Osteocyte (in vitro differentiated cells): ENCODE measurements at regions not wholly inside any gene's neighbourhood (a gene's known extent, or its start where the extent isn't known, plus 50 kb on each side); places are given as distances from the start of the nearest gene placed in this dataset.
"Not testable (repeated sequence)": the region's sequence is repeated elsewhere in the genome, so short reads cannot be mapped to it uniquely, and the experiment has no call there.

Experiments
- DNase-seq: peaks from one replicate; pipeline ENCODE4 v3.0.0; 2021; ENCODE audit warnings: mixed read lengths; ENCODE audit not compliant: unreplicated experiment; ENCODE audit errors: extremely low spot score
- H3K27ac Mint-ChIP-seq: one replicate; pipeline ENCODE4 v1.8.0; 2021; ENCODE audit warnings: mild to moderate bottlenecking, mixed read lengths; ENCODE audit not compliant: unreplicated experiment
- H3K27me3 Mint-ChIP-seq: one replicate; pipeline ENCODE4 v1.8.0; 2021; ENCODE audit warnings: mixed read lengths; ENCODE audit not compliant: unreplicated experiment
- H3K36me3 Mint-ChIP-seq: one replicate; pipeline ENCODE4 v1.8.0; 2021; ENCODE audit warnings: mixed read lengths; ENCODE audit not compliant: unreplicated experiment
- H3K4me1 Mint-ChIP-seq: one replicate; pipeline ENCODE4 v1.8.0; 2021; ENCODE audit warnings: mixed read lengths; ENCODE audit not compliant: unreplicated experiment
- H3K4me3 Mint-ChIP-seq: one replicate; pipeline ENCODE4 v1.8.0; 2021; ENCODE audit warnings: mild to moderate bottlenecking, moderate library complexity, mixed read lengths; ENCODE audit not compliant: unreplicated experiment
- H3K9me3 Mint-ChIP-seq: one replicate; pipeline ENCODE4 v1.8.0; 2021; ENCODE audit warnings: mixed read lengths; ENCODE audit not compliant: unreplicated experiment
- CTCF ChIP-seq: fragments of 200-600 bp; sonication (generic); IDR thresholded peaks from 2 replicates; pipeline ENCODE4 v1.5.0; 2021; ENCODE audit warnings: antibody characterized with exemption, mild to moderate bottlenecking, moderate library complexity

GRCh38 chr10:22137542-22137941 is 80.3 kb downstream of the EBLN1 start:
- no peaks in the 10 kb centered on the region for H3K9me3 Mint-ChIP-seq
- no peak overlapping the region for H3K4me3 Mint-ChIP-seq
- no peak for TF ChIP-seq CTCF
- no peaks in the 10 kb centered on the region for H3K36me3 Mint-ChIP-seq
- no peaks in the 10 kb centered on the region for H3K4me1 Mint-ChIP-seq
- DNase-seq = no peak
- H3K27ac Mint-ChIP-seq = no peak overlapping the region
- peaks cover 4% of the 10 kb centered on the region for H3K27me3 Mint-ChIP-seq

- Mint-ChIP-seq H3K27ac (no peak overlapping the region), H3K4me1 (no peaks in the 10 kb centered on the region), H3K4me3 (no peak overlapping the region), H3K27me3 (peaks cover 4% of the 10 kb centered on the region), H3K36me3 (no peaks in the 10 kb centered on the region), H3K9me3 (no peaks in the 10 kb centered on the region)
- no peak for DNase-seq
- TF ChIP-seq CTCF = no peak
Observed at GRCh38 chr10:22135591-22135990, 82.2 kb downstream of the EBLN1 start.

- Mint-ChIP-seq H3K27ac (no peak overlapping the region), H3K9me3 (no peaks in the 10 kb centered on the region), H3K4me1 (no peaks in the 10 kb centered on the region), H3K4me3 (no peak overlapping the region), H3K36me3 (no peaks in the 10 kb centered on the region), H3K27me3 (peaks cover 4% of the 10 kb centered on the region)
- no peak for DNase-seq
- TF ChIP-seq CTCF = no peak
Observed at GRCh38 chr10:22133749-22134624, 83.8 kb downstream of the EBLN1 start.

GRCh38 chr10:22130824-22131223 is 87.0 kb downstream of the EBLN1 start:
- H3K27me3 Mint-ChIP-seq, DNase-seq, H3K4me1 Mint-ChIP-seq, H3K27ac Mint-ChIP-seq, H3K36me3 Mint-ChIP-seq, H3K9me3 Mint-ChIP-seq, H3K4me3 Mint-ChIP-seq: not testable (repeated sequence)

- H3K27ac Mint-ChIP-seq, H3K4me3 Mint-ChIP-seq, H3K36me3 Mint-ChIP-seq, DNase-seq, H3K9me3 Mint-ChIP-seq, H3K27me3 Mint-ChIP-seq, H3K4me1 Mint-ChIP-seq: not testable (repeated sequence)
Observed at GRCh38 chr10:22129612-22130011, 88.2 kb downstream of the EBLN1 start.

GRCh38 chr10:22121181-22121580 is 96.6 kb downstream of the EBLN1 start:
- Mint-ChIP-seq H3K27me3 (peaks cover 17% of the 10 kb centered on the region), H3K9me3 (peaks cover 14% of the 10 kb centered on the region)
- not testable (repeated sequence) for H3K4me3 Mint-ChIP-seq, H3K36me3 Mint-ChIP-seq, DNase-seq, H3K4me1 Mint-ChIP-seq, H3K27ac Mint-ChIP-seq

GRCh38 chr10:22120072-22120471 is 97.7 kb downstream of the EBLN1 start:
- Mint-ChIP-seq H3K27me3 (peaks cover 17% of the 10 kb centered on the region), H3K9me3 (peaks cover 14% of the 10 kb centered on the region)
- not testable (repeated sequence) for DNase-seq, H3K4me1 Mint-ChIP-seq, H3K4me3 Mint-ChIP-seq, H3K36me3 Mint-ChIP-seq, H3K27ac Mint-ChIP-seq

- H3K36me3 Mint-ChIP-seq, H3K27ac Mint-ChIP-seq, DNase-seq, H3K4me1 Mint-ChIP-seq, H3K4me3 Mint-ChIP-seq: not testable (repeated sequence)
- peaks cover 14% of the 10 kb centered on the region for H3K9me3 Mint-ChIP-seq
- peaks cover 19% of the 10 kb centered on the region for H3K27me3 Mint-ChIP-seq
Observed at GRCh38 chr10:22119575-22119974, 98.2 kb downstream of the EBLN1 start.
